Heart left ventricle (tissue), 16 donors: ENCODE measurements at regions not wholly inside any gene's neighbourhood (a gene's known extent, or its start where the extent isn't known, plus 50 kb on each side); places are given as distances from the start of the nearest gene placed in this dataset.
A peak's percentile ranks its signal among the peaks of the same experiment; 100 is the strongest.

Experiments
- ATAC-seq, 4 donors: fragments of 200-7000 bp; cut with Tn5 transposase; one replicate each; pipeline ENCODE4 v1.9.1; 2020 to 2022; ENCODE audit warnings: moderate library complexity in 4 of 4, mild to moderate bottlenecking in 3 of 4, moderate number of reproducible peaks in 1 of 4
- DNase-seq, 5 donors: peaks; one replicate each; pipeline ENCODE4 v3.0.0-alpha.2; 2020
- H3K27ac ChIP-seq, 12 donors: fragments of 200-600 bp; sonication (generic) in 4 of 12; one replicate each; pipeline versions ENCODE4 v1.5.0 to v1.8.0; 2016 to 2022; ENCODE audit warnings: mild to moderate bottlenecking in 2 of 12
- H3K27me3 ChIP-seq, 9 donors: fragments of 200-600 bp; sonication (generic) in 2 of 9; one replicate each; pipeline versions ENCODE4 v1.5.1 to v1.8.0; 2016 to 2022; ENCODE audit warnings: mild to moderate bottlenecking in 3 of 9
- H3K36me3 ChIP-seq, 9 donors: fragments of 200-600 bp; sonication (generic) in 2 of 9; one replicate each; pipeline versions ENCODE4 v1.5.0 to v1.8.0; 2018 to 2022; ENCODE audit warnings: mild to moderate bottlenecking in 2 of 9
- H3K4me1 ChIP-seq, 12 donors: fragments of 200-600 bp; sonication (generic) in 4 of 12; one replicate each; pipeline versions ENCODE4 v1.5.0 to v1.8.0; 2016 to 2022; ENCODE audit warnings: mild to moderate bottlenecking in 3 of 12
- H3K4me3 ChIP-seq, 12 donors: fragments of 200-600 bp; sonication (generic) in 4 of 12; one replicate each; pipeline versions ENCODE4 v1.5.0 to v1.8.0; 2017 to 2022; ENCODE audit warnings: mild to moderate bottlenecking in 9 of 12, moderate library complexity in 4 of 12
- H3K9me3 ChIP-seq, 12 donors: fragments of 200-600 bp; sonication (generic) in 4 of 12; one replicate each; pipeline versions ENCODE4 v1.5.0 to v1.8.0; 2016 to 2022; ENCODE audit warnings: mild to moderate bottlenecking in 1 of 12
- CTCF ChIP-seq, 12 donors: fragments of 200-600 bp; sonication (generic) in 4 of 12; IDR thresholded peaks; one replicate each; pipeline versions ENCODE4 v1.5.0 to v1.8.0; 2018 to 2022; ENCODE audit warnings: antibody characterized with exemption in 12 of 12, mild to moderate bottlenecking in 5 of 12
- POLR2A ChIP-seq, 2 donors: fragments of 450-650 bp; IDR thresholded peaks; one replicate each; pipeline ENCODE4 v1.6.1; 2017; ENCODE audit warnings: antibody characterized with exemption in 2 of 2, mild to moderate bottlenecking in 2 of 2, moderate library complexity in 2 of 2
- WGBS, 4 donors: extraction: QIAGEN DNeasy Blood & Tissue Kit in 2 of 4; methylation state at CpG; one replicate each; pipeline versions ENCODE4 v1.1.5 to v1.1.7; 2013 to 2018; 5-methylcytosine and 5-hydroxymethylcytosine counted together
- intact Hi-C, 10 donors: fragments of 100-400 bp; cut with DNase I; formaldehyde crosslinking; loops; one replicate each; pipeline versions ENCODE4 v1.11.1 to v1.14.2; 2022
- donor health status: ischemic (EF 13 %, LVEDD 7.1; RV severe dilation, severe dysfunction).
- donor health status: healthy with polysubstance abuse.
- donor health status: DM: no; HTN: yes; CAD: no.
- donor health status: DM: no; HTN: no; CAD: no.
- donor health status: ischemic (EF 25% LVEDD 6.9; RV normal size, moderate dysfunction).
- donor health status: ischemic (EF 25% LVEDD 5.7; RV mildly dilated, moderate dysfunction).
- donor health status: healthy.
- donor health status: DM: yes; HTN: yes; CAD: no.
- donor health status: ischemic (EF 35%, LVEDD 5.7; RV mildly dilated, moderate dysfunction).
- donor health status: nonischemic (EF 11% LVEDD 7.7; RV severe dilation, severe dysfunction).
- donor health status: DM: yes; HTN: yes; CAD: no.
- donor health status: PGD.
- donor health status: ischemic (EF 29% LVEDD 5.4; RV normal size, mild dysfunction).
- donor health status: nonischemic (EF 23%, LVEDD 6.1; RV moderate dilation, normal function).

DNA sequence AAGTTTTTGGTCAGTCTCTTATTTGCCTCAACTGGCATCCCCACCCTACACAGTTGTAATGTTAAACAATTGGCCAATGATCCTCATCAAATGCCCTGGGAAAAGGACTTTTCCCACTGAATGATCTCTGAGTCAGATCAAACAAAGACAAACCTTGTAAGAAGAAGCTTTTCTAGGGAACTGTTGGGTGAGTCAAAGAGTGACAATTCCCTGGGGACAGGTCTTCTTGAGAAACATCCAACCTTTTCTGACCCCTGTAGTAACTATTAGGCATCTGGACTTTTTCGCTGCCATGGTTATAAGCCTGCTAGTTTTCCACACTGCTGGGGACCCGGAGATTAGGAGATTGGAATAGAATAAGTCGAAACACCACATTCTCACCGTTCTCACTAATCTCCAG, 789.8 kb upstream of the API5 start:
- WGBS, 4 donors, result 55 to 70% (median 60%) methylated on average over 4 of the region's 4 CpGs
- Histone ChIP-seq H3K4me1 (no peaks in the 10 kb centered on the region), H3K27ac (no peak overlapping the region), H3K27me3 (peaks cover 0 to 4% (median 0%) of the 10 kb centered on the region in 9 donors), H3K4me3 (no peak overlapping the region), H3K36me3 (no peaks in the 10 kb centered on the region), H3K9me3 (no peaks in the 10 kb centered on the region)
- TF ChIP-seq CTCF (IDR thresholded peaks at IDR 0.05) (no peak), POLR2A (IDR thresholded peaks at IDR 0.05) (no peak)
- ATAC-seq (no peak), DNase-seq (no peak)
- intact Hi-C loops, result loop anchor here in 8 of 10 donors (2.0 to 10.0 kb wide), 6 partner anchors 763 to 1067 kb away; partner anchors contain the start of gene LRRC4C (in 2 of the 8)

GRCh38 chr11:42524534-42525227, 787.1 kb upstream of the API5 start:
- H3K4me3 ChIP-seq, result no peak overlapping the region
- no peaks in the 10 kb centered on the region for H3K9me3 ChIP-seq
- H3K4me1 ChIP-seq, result no peaks in the 10 kb centered on the region
- ATAC-seq (peak in 3 of 4 donors; percentile 53 to 78 (median 63)), DNase-seq (peak in 4 of 5 donors; percentile 23 to 28 (median 26))
- H3K27me3 ChIP-seq, result peaks cover 0 to 4% (median 0%) of the 10 kb centered on the region in 9 donors
- no peak for TF ChIP-seq POLR2A (IDR thresholded peaks at IDR 0.05)
- peak; percentile 50 to 71 (median 64) for TF ChIP-seq CTCF (IDR thresholded peaks at IDR 0.05)
- 4 to 9% (median 7%) methylated on average over 7 of the region's 7 CpGs for WGBS, 4 donors
- H3K36me3 ChIP-seq, result no peaks in the 10 kb centered on the region
- H3K27ac ChIP-seq, result no peak overlapping the region
- intact Hi-C loops, result loop anchor here in 7 of 10 donors (5.0 to 10.0 kb wide), 5 partner anchors 760 to 1070 kb away; partner anchors contain the start of gene LRRC4C (in 2 of the 7)

GRCh38 chr11:42526426-42526825, 785.4 kb upstream of the API5 start:
- no peak overlapping the region for H3K4me3 ChIP-seq
- intact Hi-C loops, result loop anchor here in 3 of 10 donors (10.0 kb wide), 3 partner anchors 758 to 1072 kb away; partner anchors contain the start of gene LRRC4C (in 1 of the 3)
- 53 to 80% (median 64%) methylated on average over 4 of the region's 4 CpGs for WGBS, 4 donors
- DNase-seq, result no peak
- no peaks in the 10 kb centered on the region for H3K36me3 ChIP-seq
- no peaks in the 10 kb centered on the region for H3K4me1 ChIP-seq
- TF ChIP-seq POLR2A (IDR thresholded peaks at IDR 0.05) (no peak), CTCF (IDR thresholded peaks at IDR 0.05) (no peak)
- H3K27ac ChIP-seq, result no peak overlapping the region
- H3K9me3 ChIP-seq, result no peaks in the 10 kb centered on the region
- H3K27me3 ChIP-seq, result peaks cover 0 to 4% (median 0%) of the 10 kb centered on the region in 9 donors
- ATAC-seq, result no peak

DNA sequence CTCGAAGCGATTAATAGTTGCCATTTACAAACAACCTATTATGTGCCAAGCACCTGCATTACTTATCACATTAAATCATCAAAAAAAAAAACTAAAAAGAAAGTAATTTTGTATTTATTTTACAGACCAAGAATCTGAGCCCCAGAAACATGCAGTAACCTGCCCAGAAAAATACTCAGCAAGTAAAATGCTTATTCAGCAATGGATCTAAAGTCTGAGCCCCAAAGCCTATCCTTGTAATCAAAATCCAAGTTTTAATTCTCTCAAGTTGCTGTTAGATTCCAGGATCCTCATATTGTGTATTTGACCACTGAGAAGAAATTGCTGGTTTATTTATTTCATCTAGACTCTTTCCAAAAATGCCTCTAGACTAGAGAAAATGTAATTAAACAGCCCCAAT, 783.3 kb upstream of the API5 start:
- Histone ChIP-seq H3K27me3 (peaks cover 0 to 4% (median 0%) of the 10 kb centered on the region in 9 donors), H3K36me3 (no peaks in the 10 kb centered on the region), H3K4me3 (no peak overlapping the region), H3K4me1 (no peaks in the 10 kb centered on the region), H3K9me3 (no peaks in the 10 kb centered on the region), H3K27ac (no peak overlapping the region)
- no peak for ATAC-seq
- 92 to 99% (median 96%) methylated on average over 2 of the region's 2 CpGs for WGBS, 4 donors
- DNase-seq, result no peak
- intact Hi-C loops, result loop anchor here in 3 of 10 donors (10.0 kb wide), 3 partner anchors 756 to 1074 kb away; partner anchors contain the start of gene LRRC4C (in 1 of the 3)
- no peak for TF ChIP-seq CTCF (IDR thresholded peaks at IDR 0.05)
- TF ChIP-seq POLR2A (IDR thresholded peaks at IDR 0.05), result no peak
